MCF 10A (cell line): ENCODE measurements at regions not wholly inside any gene's neighbourhood (a gene's known extent, or its start where the extent isn't known, plus 50 kb on each side); places are given as distances from the start of the nearest gene placed in this dataset.
"Not testable (repeated sequence)": the region's sequence is repeated elsewhere in the genome, so short reads cannot be mapped to it uniquely, and the experiment has no call there.

Experiments
- BruUV-seq: library from RNA; stranded (reverse); fragments of 400-500 nt; replicated peaks from 2 replicates; lab custom pipeline; 2021; lab: Mats Ljungman, UMichigan
- CTCF ChIA-PET: fragments of 300-600 bp; sonication (Branson Sonifier 250); formaldehyde crosslinking; extraction: SDS; loops from one replicate; lab custom pipeline; 2021; ENCODE audit warnings: antibody characterized with exemption, inconsistent platforms; lab: Yijun Ruan, JAX
- POLR2A ChIA-PET: fragments of 300-600, 350-650 bp; sonication (Branson Sonifier 250); formaldehyde crosslinking; extraction: SDS; loops from one replicate; lab custom pipeline; 2020; ENCODE audit warnings: antibody characterized with exemption, inconsistent platforms; lab: Yijun Ruan, JAX
- DNase-seq: peaks from one replicate; pipeline ENCODE4 v3.0.0-alpha.2; 2018; ENCODE audit not compliant: unreplicated experiment
- H3K27ac Mint-ChIP-seq: one replicate; pipeline ENCODE4 v1.8.0; 2022; ENCODE audit warnings: mild to moderate bottlenecking, low read depth, mixed read lengths; ENCODE audit not compliant: unreplicated experiment
- H3K27me3 Mint-ChIP-seq: one replicate; pipeline ENCODE4 v1.8.0; 2022; ENCODE audit warnings: mixed read lengths; ENCODE audit not compliant: insufficient read depth, unreplicated experiment
- H3K36me3 Mint-ChIP-seq: one replicate; pipeline ENCODE4 v1.8.0; 2022; ENCODE audit warnings: mild to moderate bottlenecking, moderate library complexity, mixed read lengths; ENCODE audit not compliant: insufficient read depth, unreplicated experiment
- H3K4me1 Mint-ChIP-seq: one replicate; pipeline ENCODE4 v1.8.0; 2022; ENCODE audit warnings: mixed read lengths; ENCODE audit not compliant: insufficient read depth, unreplicated experiment
- H3K4me3 Mint-ChIP-seq: one replicate; pipeline ENCODE4 v1.8.0; 2022; ENCODE audit warnings: mild to moderate bottlenecking, moderate library complexity, mixed read lengths; ENCODE audit not compliant: unreplicated experiment
- H3K9me3 Mint-ChIP-seq: one replicate; pipeline ENCODE4 v1.8.0; 2022; ENCODE audit warnings: mixed read lengths; ENCODE audit not compliant: unreplicated experiment
- CTCF ChIP-seq: fragments of 200-600 bp; IDR thresholded peaks from one replicate; pipeline ENCODE4 v1.8.0; 2022; ENCODE audit warnings: antibody characterized with exemption, mild to moderate bottlenecking; ENCODE audit not compliant: unreplicated experiment
- intact Hi-C: fragments of 100-400 bp; cut with micrococcal nuclease; formaldehyde crosslinking; loops from 2 replicates; pipeline ENCODE4 v1.14.1; 2022

DNA sequence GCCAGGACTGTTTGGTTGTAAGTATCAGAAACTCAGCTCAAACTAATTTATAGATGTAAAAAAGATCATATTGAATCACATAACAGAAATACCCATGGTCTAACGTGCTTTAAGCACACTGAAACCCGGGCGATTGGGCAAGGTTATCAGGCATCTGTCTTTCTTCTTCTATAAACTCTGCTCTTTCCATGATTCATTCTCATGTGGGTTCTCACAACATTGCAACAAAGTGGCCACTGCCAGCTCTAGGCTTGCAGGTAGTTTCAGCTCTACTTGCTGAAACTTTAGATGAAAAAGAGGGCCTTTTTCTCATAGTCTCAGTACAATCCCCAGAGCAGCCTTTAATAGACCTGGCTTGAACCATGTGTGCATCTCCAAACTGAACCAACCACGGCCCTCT, 456.1 kb downstream of the MFSD1 start:
- Mint-ChIP-seq H3K4me3 (no peak overlapping the region), H3K4me1 (no peaks in the 10 kb centered on the region), H3K36me3 (no peaks in the 10 kb centered on the region), H3K9me3 (peaks cover 5% of the 10 kb centered on the region), H3K27me3 (peaks cover 71% of the 10 kb centered on the region), H3K27ac (no peak overlapping the region)
- no peak for TF ChIP-seq CTCF
- intact Hi-C loops = no loop called here
- ChIA-PET CTCF (interaction anchor here (0.6 to 7.8 kb wide), 10 partner anchors 14 to 1230 kb away, joined by 3 to 231 read pairs (median 4); no protein-coding TSS in a partner anchor), POLR2A (interaction anchor here (0.6 kb wide), 1 partner anchor 601 kb away, joined by 3 read pairs; no protein-coding TSS in a partner anchor)
- DNase-seq = no peak
- BruUV-seq = no TSS peak

DNA sequence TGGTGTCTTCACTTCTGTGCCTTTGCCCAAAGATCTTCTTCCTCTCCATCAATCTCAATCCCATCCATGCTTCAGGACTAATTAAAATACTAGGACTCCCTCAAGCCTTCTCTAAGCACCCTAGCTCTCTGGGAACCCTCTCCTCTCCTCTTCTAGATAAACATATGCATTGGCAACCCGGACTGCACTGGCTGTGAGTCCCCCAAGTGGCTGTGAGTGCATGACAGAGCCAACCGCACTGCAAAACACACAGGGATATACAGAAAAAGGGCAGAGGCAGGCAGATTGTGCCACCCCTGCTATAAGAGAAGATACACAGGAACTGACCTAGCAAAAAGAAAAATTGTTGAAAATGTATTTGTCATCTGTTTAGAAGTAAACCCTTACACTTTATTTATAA, 457.1 kb downstream of the MFSD1 start:
- intact Hi-C loops = no loop called here
- DNase-seq = no peak

GRCh38 chr3:159260049-159260662, 458.3 kb downstream of the MFSD1 start:
- intact Hi-C loops = loop anchor here (1.0 to 10.0 kb wide), 8 partner anchors 342 to 1225 kb away; no protein-coding TSS in a partner anchor
- H3K27ac Mint-ChIP-seq = no peak overlapping the region
- H3K4me3 Mint-ChIP-seq = no peak overlapping the region
- no peaks in the 10 kb centered on the region for H3K4me1 Mint-ChIP-seq
- CTCF ChIA-PET = interaction anchor here (0.6 to 7.8 kb wide), 62 partner anchors 8 to 1222 kb away, joined by 3 to 231 read pairs (median 4); partner anchors contain the start of genes GFM1 and IL12A
- no TSS peak for BruUV-seq
- DNase-seq = peak; percentile 77
- peaks cover 49% of the 10 kb centered on the region for H3K27me3 Mint-ChIP-seq
- H3K9me3 Mint-ChIP-seq = no peaks in the 10 kb centered on the region
- POLR2A ChIA-PET = interaction anchor here (0.6 to 1.2 kb wide), 3 partner anchors 414 to 742 kb away, joined by 3 to 4 read pairs (median 3); no protein-coding TSS in a partner anchor
- TF ChIP-seq CTCF = peak; percentile 81
- no peaks in the 10 kb centered on the region for H3K36me3 Mint-ChIP-seq

More for the DNA sequence above, 457.1 kb downstream of the MFSD1 start:
- ChIA-PET CTCF (interaction anchor here (0.7 to 7.8 kb wide), 22 partner anchors 7 to 1241 kb away, joined by 3 to 231 read pairs (median 6); partner anchors contain the start of gene GFM1), POLR2A (no interaction called here)
- H3K9me3 Mint-ChIP-seq = no peaks in the 10 kb centered on the region
- peaks cover 62% of the 10 kb centered on the region for H3K27me3 Mint-ChIP-seq
- no peak overlapping the region for H3K4me3 Mint-ChIP-seq
- BruUV-seq = no TSS peak
- no peaks in the 10 kb centered on the region for H3K4me1 Mint-ChIP-seq
- no peak for TF ChIP-seq CTCF
- no peak overlapping the region for H3K27ac Mint-ChIP-seq
- H3K36me3 Mint-ChIP-seq = no peaks in the 10 kb centered on the region

GRCh38 chr3:159261333-159261732, 459.5 kb downstream of the MFSD1 start:
- H3K4me1 Mint-ChIP-seq, DNase-seq, POLR2A ChIA-PET, H3K4me3 Mint-ChIP-seq, BruUV-seq, H3K9me3 Mint-ChIP-seq, H3K27ac Mint-ChIP-seq, H3K36me3 Mint-ChIP-seq: not testable (repeated sequence)
- CTCF ChIA-PET = interaction anchor here (0.6 to 7.8 kb wide), 29 partner anchors 8 to 747 kb away, joined by 3 to 231 read pairs (median 4); no protein-coding TSS in a partner anchor
- intact Hi-C loops = loop anchor here (5.0 to 10.0 kb wide), 5 partner anchors 353 to 1223 kb away; no protein-coding TSS in a partner anchor
- H3K27me3 Mint-ChIP-seq = peaks cover 39% of the 10 kb centered on the region
